Endothelial cell (in vitro differentiated cells): ENCODE measurements at regions not wholly inside any gene's neighbourhood (a gene's known extent, or its start where the extent isn't known, plus 50 kb on each side); places are given as distances from the start of the nearest gene placed in this dataset.

ENCODE experiments used
- DNase-seq: peaks from one replicate; pipeline ENCODE4 v3.0.0; 2021; ENCODE audit warnings: low spot score
- H3K27ac Mint-ChIP-seq: one replicate; pipeline ENCODE4 v1.8.0; 2021; ENCODE audit warnings: mixed read lengths, inconsistent platforms; ENCODE audit not compliant: unreplicated experiment
- H3K27me3 Mint-ChIP-seq: one replicate; pipeline ENCODE4 v1.8.0; 2021; ENCODE audit warnings: mild to moderate bottlenecking, moderate library complexity, mixed read lengths, inconsistent platforms; ENCODE audit not compliant: unreplicated experiment
- H3K36me3 Mint-ChIP-seq: one replicate; pipeline ENCODE4 v1.8.0; 2021; ENCODE audit warnings: mild to moderate bottlenecking, low read depth, mixed read lengths, inconsistent platforms; ENCODE audit not compliant: unreplicated experiment
- H3K4me1 Mint-ChIP-seq: one replicate; pipeline ENCODE4 v1.8.0; 2021; ENCODE audit warnings: mild to moderate bottlenecking, mixed read lengths, inconsistent platforms; ENCODE audit not compliant: unreplicated experiment
- H3K4me3 Mint-ChIP-seq: one replicate; pipeline ENCODE4 v1.8.0; 2021; ENCODE audit warnings: mild to moderate bottlenecking, mixed read lengths, inconsistent platforms; ENCODE audit not compliant: unreplicated experiment
- H3K9me3 Mint-ChIP-seq: one replicate; pipeline ENCODE4 v1.8.0; 2021; ENCODE audit warnings: mixed read lengths, inconsistent platforms; ENCODE audit not compliant: unreplicated experiment
- CTCF ChIP-seq: fragments of 200-600 bp; sonication (generic); IDR thresholded peaks from one replicate; pipeline ENCODE4 v1.5.0; 2021; ENCODE audit warnings: antibody characterized with exemption; ENCODE audit not compliant: unreplicated experiment

GRCh38 chrX:2581296-2581695 lies 80.5 kb upstream of the DHRSX start:
- H3K9me3 Mint-ChIP-seq, result no peaks in the 10 kb centered on the region
- no peak for TF ChIP-seq CTCF
- H3K27me3 Mint-ChIP-seq, result peaks cover 14% of the 10 kb centered on the region
- no peak overlapping the region for H3K4me3 Mint-ChIP-seq
- no peak for DNase-seq
- peaks cover 8% of the 10 kb centered on the region for H3K4me1 Mint-ChIP-seq
- no peaks in the 10 kb centered on the region for H3K36me3 Mint-ChIP-seq
- H3K27ac Mint-ChIP-seq, result no peak overlapping the region

GRCh38 chrX:2578864-2579263 lies 78.1 kb upstream of the DHRSX start:
- H3K4me1 Mint-ChIP-seq, result peaks cover 5% of the 10 kb centered on the region
- no peak overlapping the region for H3K27ac Mint-ChIP-seq
- no peak for DNase-seq
- H3K9me3 Mint-ChIP-seq, result no peaks in the 10 kb centered on the region
- TF ChIP-seq CTCF, result no peak
- no peak overlapping the region for H3K4me3 Mint-ChIP-seq
- H3K27me3 Mint-ChIP-seq, result peaks cover 14% of the 10 kb centered on the region
- H3K36me3 Mint-ChIP-seq, result no peaks in the 10 kb centered on the region

- Mint-ChIP-seq H3K36me3 (no peaks in the 10 kb centered on the region), H3K9me3 (no peaks in the 10 kb centered on the region), H3K27me3 (peaks cover 12% of the 10 kb centered on the region), H3K4me1 (peaks cover 5% of the 10 kb centered on the region), H3K4me3 (no peak overlapping the region), H3K27ac (no peak overlapping the region)
- no peak for TF ChIP-seq CTCF
- DNase-seq, result no peak
These were observed 77.2 kb upstream of the DHRSX start for GRCh38 chrX:2577844-2578466.

- peaks cover 5% of the 10 kb centered on the region for H3K4me1 Mint-ChIP-seq
- H3K27ac Mint-ChIP-seq, result no peak overlapping the region
- H3K27me3 Mint-ChIP-seq, result peaks cover 7% of the 10 kb centered on the region
- H3K36me3 Mint-ChIP-seq, result no peaks in the 10 kb centered on the region
- H3K9me3 Mint-ChIP-seq, result no peaks in the 10 kb centered on the region
- DNase-seq, result no peak
- TF ChIP-seq CTCF, result no peak
- H3K4me3 Mint-ChIP-seq, result no peak overlapping the region
These were observed 76.0 kb upstream of the DHRSX start for GRCh38 chrX:2576793-2577192.

GRCh38 chrX:2574271-2574670 lies 73.5 kb upstream of the DHRSX start:
- Mint-ChIP-seq H3K27ac (no peak overlapping the region), H3K36me3 (no peaks in the 10 kb centered on the region), H3K9me3 (no peaks in the 10 kb centered on the region), H3K4me1 (peaks cover 5% of the 10 kb centered on the region), H3K27me3 (peaks cover 4% of the 10 kb centered on the region), H3K4me3 (no peak overlapping the region)
- TF ChIP-seq CTCF, result no peak
- DNase-seq, result no peak
